NCI-H226 (cell line): ENCODE measurements at regions not wholly inside any gene's neighbourhood (a gene's known extent, or its start where the extent isn't known, plus 50 kb on each side); places are given as distances from the start of the nearest gene placed in this dataset.
"Not testable (repeated sequence)": the region's sequence is repeated elsewhere in the genome, so short reads cannot be mapped to it uniquely, and the experiment has no call there.

ENCODE experiments used
- DNase-seq: peaks from one replicate; pipeline ENCODE4 v3.0.0-alpha.2; 2015

DNA sequence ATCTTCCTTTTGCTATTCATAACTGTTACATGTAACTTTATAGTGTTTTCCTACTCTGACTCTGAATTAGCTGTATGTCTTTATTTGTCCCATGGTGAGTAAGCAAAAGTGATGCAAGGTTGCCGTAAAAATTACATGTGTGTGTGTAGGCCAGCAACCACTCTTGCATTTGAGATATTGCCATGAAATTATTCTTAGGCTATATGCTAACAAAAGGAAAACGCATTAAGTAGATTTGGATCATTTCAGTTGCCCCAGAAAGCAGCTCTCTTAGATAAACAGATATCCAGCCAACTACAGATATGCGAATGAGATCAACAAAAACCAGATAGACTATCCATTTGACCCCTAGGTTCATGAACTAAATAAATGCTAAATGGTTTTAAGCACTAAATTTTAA, 73.6 kb downstream of the CYLC2 start:
- DNase-seq: no peak

DNA sequence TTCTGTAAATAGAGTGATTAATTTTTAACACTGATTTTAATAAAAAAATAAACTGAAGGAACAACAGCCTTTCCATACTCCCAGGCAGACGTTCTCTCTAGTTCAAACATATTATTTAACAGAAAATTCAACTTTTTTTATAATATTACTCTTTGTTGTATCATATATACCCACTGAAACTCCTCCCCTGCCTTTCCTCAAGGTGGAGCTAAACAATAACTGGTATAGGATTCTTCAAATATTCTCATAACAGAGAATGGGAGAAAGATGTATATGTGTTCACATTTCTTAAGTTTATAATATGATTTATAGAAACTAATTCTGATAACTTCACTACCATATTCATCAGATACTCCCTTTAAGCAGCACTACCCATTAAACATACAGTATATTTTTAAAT, 83.4 kb downstream of the CYLC2 start:
- DNase-seq: no peak

DNA sequence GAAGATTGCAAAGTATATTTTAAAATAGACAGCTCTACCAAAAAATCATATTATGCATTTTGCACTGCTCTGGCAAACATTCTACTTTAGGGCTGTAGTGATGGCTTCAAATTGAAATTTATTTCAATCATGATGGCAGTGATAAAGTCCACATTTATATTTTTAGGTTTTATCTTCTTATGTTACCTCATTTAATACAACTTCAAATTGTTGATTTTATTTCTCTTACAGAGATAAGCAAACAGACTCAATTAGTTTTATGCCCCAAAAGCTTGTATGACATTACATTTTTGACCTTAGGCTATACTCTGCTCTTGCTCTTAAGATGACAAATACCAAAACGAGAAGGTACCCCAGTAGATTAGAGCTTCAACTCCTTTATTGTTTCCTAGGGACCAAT, 87.4 kb downstream of the CYLC2 start:
- no peak for DNase-seq

- no peak for DNase-seq
Measured at GRCh38 chr9:103089357-103089756, 94.2 kb downstream of the CYLC2 start.

GRCh38 chr9:103104101-103104500, 109.0 kb downstream of the CYLC2 start:
- DNase-seq: no peak

GRCh38 chr9:103116246-103116645, 121.1 kb downstream of the CYLC2 start:
- no peak for DNase-seq

DNA sequence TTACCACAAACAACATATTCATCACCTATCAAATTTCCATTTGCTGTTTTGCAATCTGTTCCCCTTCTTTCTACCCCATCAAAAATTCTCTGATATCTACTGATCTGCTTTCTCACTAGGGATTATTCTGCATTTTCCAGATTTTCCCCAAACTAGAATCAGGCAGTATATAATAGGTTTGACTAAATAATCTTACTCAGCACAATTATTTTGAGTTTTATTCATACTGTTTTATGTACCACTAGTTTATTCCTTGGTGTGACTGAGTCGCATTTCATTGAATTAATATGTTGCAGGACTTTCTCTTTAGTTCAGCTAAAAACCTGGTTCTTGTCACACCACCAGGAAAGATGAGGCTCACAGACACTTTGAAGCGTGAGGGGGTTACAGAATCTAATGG, 131.4 kb downstream of the CYLC2 start:
- no peak for DNase-seq

DNA sequence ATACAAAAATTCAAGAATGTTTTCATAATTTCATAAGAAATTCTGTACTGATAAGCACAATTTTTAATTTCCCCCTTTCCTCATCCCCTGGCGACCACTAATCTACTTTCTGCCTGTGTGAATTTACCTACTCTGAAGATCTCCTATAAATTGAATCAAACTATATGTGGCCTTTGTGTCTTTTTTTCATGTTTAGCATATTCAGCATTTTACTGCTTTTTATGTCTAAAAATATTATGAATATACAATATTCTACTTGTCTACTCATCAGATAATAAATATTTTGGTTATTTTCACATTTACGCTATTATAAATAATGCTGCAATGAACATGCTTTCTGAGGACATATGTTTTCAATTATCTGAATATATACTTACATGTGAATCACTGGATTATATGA, 144.8 kb downstream of the CYLC2 start:
- DNase-seq: no peak

GRCh38 chr9:103152473-103152872, 157.3 kb downstream of the CYLC2 start:
- no peak for DNase-seq

GRCh38 chr9:103167530-103167929, 172.4 kb downstream of the CYLC2 start:
- no peak for DNase-seq

GRCh38 chr9:103168254-103168653, 173.1 kb downstream of the CYLC2 start:
- DNase-seq: no peak

DNA sequence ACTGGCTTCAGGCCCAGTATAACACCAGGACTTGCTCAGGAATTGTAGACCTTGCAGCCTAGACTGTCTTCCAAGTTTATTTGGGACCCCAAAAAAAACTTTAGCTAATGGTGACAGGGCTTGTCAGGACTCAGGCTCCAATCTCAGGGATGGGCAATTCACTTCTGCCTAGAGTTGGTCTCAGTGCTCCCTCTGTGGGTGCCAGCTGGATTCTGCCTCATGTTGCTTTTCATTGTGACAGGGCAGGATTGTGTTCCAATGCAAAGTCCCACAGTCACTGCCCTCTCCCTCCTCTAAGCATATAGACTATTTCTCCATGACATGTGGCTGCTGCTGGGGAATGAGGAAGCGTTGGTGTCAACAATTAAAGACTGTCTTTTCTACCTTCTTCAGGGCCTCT, 174.7 kb downstream of the CYLC2 start:
- no peak for DNase-seq

DNA sequence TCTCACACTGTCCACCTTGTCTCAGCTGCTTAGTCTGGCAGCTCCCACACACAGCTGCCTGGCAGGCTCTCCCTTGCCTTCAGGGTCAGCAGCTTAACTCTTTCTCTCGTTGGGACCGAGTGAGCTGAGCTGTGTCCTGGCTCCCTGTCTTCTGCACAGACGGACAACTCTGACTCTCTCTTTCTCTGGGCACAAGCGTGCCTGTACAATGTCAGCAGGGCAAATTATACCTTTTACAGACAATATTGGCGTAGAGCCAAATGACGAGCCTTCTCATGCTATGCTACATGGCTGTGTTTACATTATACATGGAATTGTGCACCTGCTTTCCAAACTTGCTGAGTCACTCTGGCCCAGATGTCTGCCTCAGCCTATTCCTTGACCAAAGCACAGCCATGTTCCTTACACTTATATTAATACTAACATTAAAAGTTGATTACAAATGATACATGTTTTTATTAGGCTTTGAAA, 188.6 kb downstream of the CYLC2 start:
- peak; percentile 7 for DNase-seq

- DNase-seq: no peak
Measured at GRCh38 chr9:103186959-103187358, 191.8 kb downstream of the CYLC2 start.

DNA sequence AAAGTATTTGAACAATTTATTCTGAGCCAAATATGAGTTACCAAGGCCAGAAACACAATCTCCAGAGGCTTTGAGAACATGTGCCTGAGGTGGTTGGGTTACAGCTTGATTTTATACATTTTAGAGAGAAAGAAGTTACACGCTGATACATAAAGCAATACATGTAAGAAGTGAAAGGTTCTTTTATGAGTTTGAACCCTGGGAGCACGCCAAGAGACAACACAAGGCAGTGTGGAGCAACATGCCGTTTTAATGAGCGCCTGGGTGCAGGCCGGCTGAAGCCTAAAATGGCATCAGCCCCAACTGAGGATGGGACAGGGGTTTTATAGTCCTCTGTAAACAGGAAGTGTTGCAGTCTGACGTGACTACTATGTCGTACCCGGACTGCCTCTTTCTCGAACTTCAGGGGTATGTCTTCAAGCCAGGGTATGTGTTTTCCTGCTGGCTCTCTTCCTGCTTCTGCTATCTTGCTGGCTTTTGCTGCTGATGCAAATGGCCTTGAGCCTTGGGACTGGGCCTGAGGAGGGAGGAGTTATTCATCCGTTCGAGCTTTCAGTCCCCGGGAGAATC, 193.7 kb downstream of the CYLC2 start:
- no peak for DNase-seq

DNA sequence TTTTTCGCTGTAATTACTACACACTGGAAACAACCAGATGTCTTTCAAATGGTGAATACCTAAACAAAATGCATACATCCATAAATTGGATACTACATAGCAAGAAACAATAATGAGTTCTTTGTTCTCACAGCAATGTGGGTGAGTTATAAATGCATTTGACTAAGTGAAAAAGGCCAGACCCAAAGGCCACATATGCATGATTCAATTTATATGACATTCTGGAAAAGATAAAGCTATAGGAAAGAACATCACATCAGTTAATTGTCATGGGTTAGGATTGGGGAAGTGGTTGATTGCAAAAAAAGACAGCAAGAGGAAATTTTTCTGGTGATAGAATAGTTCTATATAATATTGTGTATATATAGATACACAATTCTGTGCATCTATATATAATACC, 198.9 kb downstream of the CYLC2 start:
- no peak for DNase-seq

DNA sequence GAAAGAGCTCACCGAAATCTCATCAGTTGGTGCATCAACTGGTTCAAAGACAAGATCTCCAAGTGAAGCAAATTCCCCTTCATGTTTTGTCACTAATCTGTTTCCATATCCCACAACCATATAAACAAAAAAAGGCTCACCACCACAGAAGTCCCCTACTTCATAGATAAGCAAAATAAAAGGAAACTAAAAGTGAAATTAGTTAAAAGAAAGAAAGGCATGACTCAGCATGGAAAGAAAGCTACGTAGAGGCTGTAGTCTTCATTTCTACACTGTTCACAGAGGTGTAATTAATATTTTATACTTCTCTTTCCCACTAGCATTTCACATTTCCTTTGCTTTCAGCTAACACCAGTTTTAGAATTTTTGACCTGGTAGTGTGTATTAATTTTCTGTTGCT, 208.0 kb downstream of the CYLC2 start:
- no peak for DNase-seq

- not testable (repeated sequence) for DNase-seq
Measured at GRCh38 chr9:103205881-103206585, 210.9 kb downstream of the CYLC2 start.

DNA sequence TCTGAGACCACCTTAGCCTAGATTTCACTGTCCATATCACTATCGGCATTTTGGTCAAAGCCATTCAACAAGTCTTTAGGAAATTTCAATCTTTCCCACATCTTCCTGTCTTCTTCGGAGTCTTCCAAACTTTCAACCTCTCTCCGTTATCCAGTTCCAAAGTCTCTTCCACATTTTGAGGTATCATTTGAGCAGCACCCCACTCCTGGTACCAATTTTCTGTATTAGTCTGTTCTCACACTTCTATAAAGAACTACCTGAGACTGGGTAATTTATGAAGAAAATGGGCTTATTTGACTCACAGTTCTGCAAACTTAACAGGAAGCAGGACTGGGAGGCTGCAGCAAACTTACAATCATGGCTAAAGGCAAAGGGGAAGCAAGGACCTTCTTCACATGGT, 215.5 kb downstream of the CYLC2 start:
- DNase-seq: no peak

DNA sequence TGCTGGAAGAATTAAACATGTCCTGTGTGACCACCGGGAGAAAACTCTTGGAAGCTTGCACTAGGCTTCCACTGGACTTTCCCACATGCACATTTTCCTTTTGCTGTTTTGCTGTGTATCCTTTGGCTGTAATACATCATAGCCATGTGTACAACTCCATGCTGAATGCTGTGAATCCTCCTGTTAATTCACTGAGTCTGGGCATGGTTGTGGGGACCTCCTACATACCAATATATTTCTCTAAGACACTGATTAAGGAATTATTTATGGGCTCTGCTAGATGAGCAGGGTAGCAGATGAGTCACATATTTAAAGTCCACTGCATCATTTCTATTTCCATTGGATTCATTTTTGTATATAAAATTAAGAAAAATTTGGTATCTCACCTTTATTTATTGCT, 220.1 kb downstream of the CYLC2 start:
- DNase-seq: no peak

- peak; percentile 22 for DNase-seq
Measured at GRCh38 chr9:103225702-103226646, 230.8 kb downstream of the CYLC2 start.

DNA sequence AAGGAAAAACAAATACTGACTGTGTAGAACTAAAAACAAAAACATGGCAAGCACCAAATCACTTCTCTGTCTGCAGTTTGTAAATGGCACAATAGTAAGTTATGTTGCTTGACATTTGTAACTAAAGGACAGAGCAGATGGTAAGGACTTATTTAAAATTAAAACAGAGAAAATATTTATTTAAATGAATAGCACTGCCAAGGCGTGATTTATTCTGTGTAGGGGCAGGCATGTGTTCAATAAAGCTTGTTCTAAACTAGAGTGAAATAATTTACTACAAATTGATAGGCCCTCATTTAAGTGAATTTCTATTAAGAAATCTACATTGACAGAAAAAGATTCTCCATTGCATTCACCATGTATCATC, 231.5 kb downstream of the CYLC2 start:
- DNase-seq: no peak

GRCh38 chr9:103237571-103238109, 242.5 kb downstream of the CYLC2 start:
- DNase-seq: not testable (repeated sequence)

DNA sequence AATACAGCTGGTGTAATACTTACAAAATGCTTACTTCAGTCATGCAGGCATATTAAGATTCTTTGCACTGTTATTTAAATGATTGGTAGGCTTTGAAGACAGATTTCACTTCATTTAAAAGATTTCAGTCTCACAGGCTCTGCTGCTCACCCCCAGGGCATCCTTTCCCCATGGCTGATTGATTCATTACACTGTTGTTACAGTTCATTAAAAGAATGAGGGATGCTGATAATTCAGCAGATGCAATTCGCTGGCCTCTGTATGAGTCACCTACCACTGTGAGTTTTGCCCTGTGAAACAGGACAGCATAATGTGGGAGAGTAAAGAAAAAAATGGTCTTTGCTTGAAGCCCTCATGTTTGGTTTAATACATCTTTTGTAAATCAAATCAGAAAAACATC, 246.9 kb downstream of the CYLC2 start:
- DNase-seq: peak; percentile 79
